Upper lobe of left lung (tissue), 4 donors: ENCODE measurements at regions not wholly inside any gene's neighbourhood (a gene's known extent, or its start where the extent isn't known, plus 50 kb on each side); places are given as distances from the start of the nearest gene placed in this dataset.

ENCODE experiments used
- POLR2A ChIP-seq, 4 donors: fragments of 450-650 bp; IDR thresholded peaks; one replicate each; pipeline ENCODE4 v1.5.1; 2016 to 2017; ENCODE audit warnings: antibody characterized with exemption in 4 of 4, mild to moderate bottlenecking in 2 of 4
- POLR2AphosphoS5 ChIP-seq, 2 donors: sonication (generic); formaldehyde crosslinking; IDR thresholded peaks; one replicate each; pipeline ENCODE4 v1.5.1; 2017; ENCODE audit warnings: antibody characterized with exemption in 2 of 2
- TF ChIP-seq, protein P1 (sequence below), 6 experiments: fragments of 450-650 bp in 4 of 6; fragments of 200-600 bp in 2 of 6; sonication (generic) in 2 of 6; IDR thresholded peaks; one replicate each; pipeline ENCODE4 v1.5.1; 2016 to 2019; ENCODE audit warnings: antibody characterized with exemption in 6 of 6

DNA sequence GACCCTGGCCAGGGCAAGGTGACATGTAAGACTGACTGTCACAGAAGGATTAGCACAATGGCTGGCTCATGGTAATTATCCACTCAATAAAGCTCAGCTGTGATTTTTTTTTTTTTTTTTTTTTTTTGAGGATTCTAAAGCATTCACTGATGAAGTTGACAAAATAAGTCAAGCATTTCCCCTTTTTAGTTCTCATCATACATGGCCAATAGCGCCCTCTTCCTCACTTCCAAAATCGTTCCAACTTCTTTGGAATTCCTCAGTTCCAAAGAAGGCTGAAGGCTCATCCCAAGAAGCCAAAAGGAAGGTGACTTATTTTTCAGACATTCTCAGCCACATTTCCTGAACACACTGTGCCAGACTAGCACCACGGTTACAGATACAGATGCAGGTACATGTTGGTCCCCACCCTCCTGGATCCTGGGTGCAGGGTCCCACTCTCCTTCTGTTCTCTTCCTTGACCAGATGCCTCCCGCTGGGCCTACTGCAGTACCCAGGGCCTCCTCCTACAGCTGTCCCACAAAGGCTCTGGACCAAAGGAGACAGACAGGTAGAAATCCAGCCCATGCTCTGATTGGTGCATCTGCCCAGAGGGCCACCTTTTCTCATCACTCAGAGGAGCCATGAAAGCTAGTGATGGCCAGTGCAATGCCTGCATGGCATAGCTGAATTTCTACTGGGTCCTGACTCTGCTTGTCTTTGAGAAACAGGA, 202.6 kb downstream of the UACA start:
- TF ChIP-seq, protein P1, sequence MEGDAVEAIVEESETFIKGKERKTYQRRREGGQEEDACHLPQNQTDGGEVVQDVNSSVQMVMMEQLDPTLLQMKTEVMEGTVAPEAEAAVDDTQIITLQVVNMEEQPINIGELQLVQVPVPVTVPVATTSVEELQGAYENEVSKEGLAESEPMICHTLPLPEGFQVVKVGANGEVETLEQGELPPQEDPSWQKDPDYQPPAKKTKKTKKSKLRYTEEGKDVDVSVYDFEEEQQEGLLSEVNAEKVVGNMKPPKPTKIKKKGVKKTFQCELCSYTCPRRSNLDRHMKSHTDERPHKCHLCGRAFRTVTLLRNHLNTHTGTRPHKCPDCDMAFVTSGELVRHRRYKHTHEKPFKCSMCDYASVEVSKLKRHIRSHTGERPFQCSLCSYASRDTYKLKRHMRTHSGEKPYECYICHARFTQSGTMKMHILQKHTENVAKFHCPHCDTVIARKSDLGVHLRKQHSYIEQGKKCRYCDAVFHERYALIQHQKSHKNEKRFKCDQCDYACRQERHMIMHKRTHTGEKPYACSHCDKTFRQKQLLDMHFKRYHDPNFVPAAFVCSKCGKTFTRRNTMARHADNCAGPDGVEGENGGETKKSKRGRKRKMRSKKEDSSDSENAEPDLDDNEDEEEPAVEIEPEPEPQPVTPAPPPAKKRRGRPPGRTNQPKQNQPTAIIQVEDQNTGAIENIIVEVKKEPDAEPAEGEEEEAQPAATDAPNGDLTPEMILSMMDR (IDR thresholded peaks at IDR 0.05), result no peak
- TF ChIP-seq POLR2A (IDR thresholded peaks at IDR 0.05) (no peak), POLR2AphosphoS5 (IDR thresholded peaks at IDR 0.05) (no peak)
